ENCODE measurements at regions not wholly inside any gene's neighbourhood (a gene's known extent, or its start where the extent isn't known, plus 50 kb on each side); places are given as distances from the start of the nearest gene placed in this dataset.

- H3K27me3 Mint-ChIP-seq (ENCODE audit: unreplicated experiment), result no peaks in the 10 kb centered on the region
- peaks cover 4% of the 10 kb centered on the region for H3K4me1 Mint-ChIP-seq (ENCODE audit: unreplicated experiment)
Measured at GRCh38 chr4:125459531-125459930, 144.8 kb downstream of the FAT4 start.

GRCh38 chr4:125461676-125462363 is 147.1 kb downstream of the FAT4 start:
- no peak for DNase-seq (ENCODE audit: low spot score)
- Mint-ChIP-seq H3K9me3 (ENCODE audit: unreplicated experiment) (no peaks in the 10 kb centered on the region), H3K4me3 (ENCODE audit: unreplicated experiment) (no peak overlapping the region), H3K27ac (ENCODE audit: unreplicated experiment) (peak overlapping the region; percentile 24), H3K27me3 (ENCODE audit: unreplicated experiment) (no peaks in the 10 kb centered on the region), H3K4me1 (ENCODE audit: unreplicated experiment) (no peaks in the 10 kb centered on the region), H3K36me3 (ENCODE audit: low read depth, unreplicated experiment) (peaks cover 14% of the 10 kb centered on the region)
- TF ChIP-seq CTCF (IDR thresholded peaks at IDR 0.05; ENCODE audit: unreplicated experiment), result no peak

More at GRCh38 chr4:125459531-125459930, 144.8 kb downstream of the FAT4 start:
- Mint-ChIP-seq H3K4me3 (ENCODE audit: unreplicated experiment) (no peak overlapping the region), H3K9me3 (ENCODE audit: unreplicated experiment) (no peaks in the 10 kb centered on the region), H3K36me3 (ENCODE audit: low read depth, unreplicated experiment) (peaks cover 4% of the 10 kb centered on the region), H3K27ac (ENCODE audit: unreplicated experiment) (no peak overlapping the region)
- no peak for DNase-seq (ENCODE audit: low spot score)
- no peak for TF ChIP-seq CTCF (IDR thresholded peaks at IDR 0.05; ENCODE audit: unreplicated experiment)

GRCh38 chr4:125464146-125464545 is 149.4 kb downstream of the FAT4 start:
- no peaks in the 10 kb centered on the region for H3K9me3 Mint-ChIP-seq (ENCODE audit: unreplicated experiment)
- no peaks in the 10 kb centered on the region for H3K27me3 Mint-ChIP-seq (ENCODE audit: unreplicated experiment)
- no peak for DNase-seq (ENCODE audit: low spot score)
- TF ChIP-seq CTCF (IDR thresholded peaks at IDR 0.05; ENCODE audit: unreplicated experiment), result no peak
- H3K4me1 Mint-ChIP-seq (ENCODE audit: unreplicated experiment), result no peaks in the 10 kb centered on the region
- no peak overlapping the region for H3K27ac Mint-ChIP-seq (ENCODE audit: unreplicated experiment)
- peaks cover 20% of the 10 kb centered on the region for H3K36me3 Mint-ChIP-seq (ENCODE audit: low read depth, unreplicated experiment)
- no peak overlapping the region for H3K4me3 Mint-ChIP-seq (ENCODE audit: unreplicated experiment)

- no peak for TF ChIP-seq CTCF (IDR thresholded peaks at IDR 0.05; ENCODE audit: unreplicated experiment)
- Mint-ChIP-seq H3K9me3 (ENCODE audit: unreplicated experiment) (no peaks in the 10 kb centered on the region), H3K4me1 (ENCODE audit: unreplicated experiment) (no peaks in the 10 kb centered on the region), H3K27ac (ENCODE audit: unreplicated experiment) (no peak overlapping the region), H3K4me3 (ENCODE audit: unreplicated experiment) (no peak overlapping the region), H3K27me3 (ENCODE audit: unreplicated experiment) (no peaks in the 10 kb centered on the region), H3K36me3 (ENCODE audit: low read depth, unreplicated experiment) (peaks cover 21% of the 10 kb centered on the region)
- no peak for DNase-seq (ENCODE audit: low spot score)
Measured at GRCh38 chr4:125481334-125482045, 166.7 kb downstream of the FAT4 start.

- H3K4me1 Mint-ChIP-seq (ENCODE audit: unreplicated experiment), result no peaks in the 10 kb centered on the region
- H3K4me3 Mint-ChIP-seq (ENCODE audit: unreplicated experiment), result no peak overlapping the region
- no peak for DNase-seq (ENCODE audit: low spot score)
- H3K36me3 Mint-ChIP-seq (ENCODE audit: low read depth, unreplicated experiment), result peaks cover 23% of the 10 kb centered on the region
- H3K9me3 Mint-ChIP-seq (ENCODE audit: unreplicated experiment), result no peaks in the 10 kb centered on the region
- H3K27me3 Mint-ChIP-seq (ENCODE audit: unreplicated experiment), result no peaks in the 10 kb centered on the region
- no peak overlapping the region for H3K27ac Mint-ChIP-seq (ENCODE audit: unreplicated experiment)
- TF ChIP-seq CTCF (IDR thresholded peaks at IDR 0.05; ENCODE audit: unreplicated experiment), result no peak
Measured at GRCh38 chr4:125482822-125483221, 168.1 kb downstream of the FAT4 start.
